ENCODE measurements at regions not wholly inside any gene's neighbourhood (a gene's known extent, or its start where the extent isn't known, plus 50 kb on each side); places are given as distances from the start of the nearest gene placed in this dataset.

DNA sequence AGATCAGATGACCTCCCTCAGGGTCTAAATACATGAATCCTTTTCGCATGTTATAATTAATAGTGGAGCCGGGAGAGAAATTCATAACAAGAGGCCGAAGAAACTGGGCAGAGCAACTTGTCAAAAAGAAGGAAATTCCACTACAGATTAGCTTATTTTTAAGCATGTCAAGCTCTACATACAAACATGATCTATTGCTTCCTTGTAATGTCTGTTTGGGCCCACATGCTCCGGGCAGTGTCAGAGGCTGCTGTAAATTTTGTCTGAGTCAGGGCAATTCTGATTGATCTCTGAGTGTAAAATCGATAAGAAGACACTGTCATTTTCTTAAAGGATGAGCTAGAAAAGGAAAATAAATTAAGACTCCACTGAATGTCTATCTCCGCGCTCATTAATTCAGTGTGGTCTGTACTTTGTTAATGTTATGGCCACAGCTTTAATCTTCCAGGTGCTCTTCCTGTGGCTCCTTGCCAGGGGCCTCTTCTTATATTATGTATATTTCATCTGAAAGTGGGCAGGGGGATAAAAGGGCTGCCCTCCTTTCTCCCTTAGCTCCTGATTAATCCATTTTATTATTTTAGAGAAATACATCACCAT is 194.1 kb upstream of the SP8 start:
- no peak overlapping the region for H3K4me2 ChIP-seq (ENCODE audit: low read depth, low read length)
- H2AFZ ChIP-seq (ENCODE audit: low read length) = no peak overlapping the region
- no peaks in the 10 kb centered on the region for H3K36me3 ChIP-seq (replicated peaks; ENCODE audit: insufficient read depth, low read length)
- H4K20me1 ChIP-seq (ENCODE audit: insufficient read depth, low read length) = no peaks in the 10 kb centered on the region
- H3K79me2 ChIP-seq (ENCODE audit: low read length) = no peaks in the 10 kb centered on the region
- H3K27ac ChIP-seq (ENCODE audit: low read length) = no peak overlapping the region
- no peak overlapping the region for H3K4me3 ChIP-seq (ENCODE audit: low read length)
- no peaks in the 10 kb centered on the region for H3K9me2 ChIP-seq (replicated peaks; ENCODE audit: insufficient read depth, low read length)
- no peak for DNase-seq
- H3K9me3 ChIP-seq (replicated peaks; ENCODE audit: insufficient read depth, low read length) = no peaks in the 10 kb centered on the region
- H3F3A ChIP-seq (ENCODE audit: insufficient read depth, low read length) = no peaks in the 10 kb centered on the region
- TF ChIP-seq EZH2phosphoT487 (IDR thresholded peaks at IDR 0.05; ENCODE audit: low read length) = no peak
- TF ChIP-seq, protein P1, sequence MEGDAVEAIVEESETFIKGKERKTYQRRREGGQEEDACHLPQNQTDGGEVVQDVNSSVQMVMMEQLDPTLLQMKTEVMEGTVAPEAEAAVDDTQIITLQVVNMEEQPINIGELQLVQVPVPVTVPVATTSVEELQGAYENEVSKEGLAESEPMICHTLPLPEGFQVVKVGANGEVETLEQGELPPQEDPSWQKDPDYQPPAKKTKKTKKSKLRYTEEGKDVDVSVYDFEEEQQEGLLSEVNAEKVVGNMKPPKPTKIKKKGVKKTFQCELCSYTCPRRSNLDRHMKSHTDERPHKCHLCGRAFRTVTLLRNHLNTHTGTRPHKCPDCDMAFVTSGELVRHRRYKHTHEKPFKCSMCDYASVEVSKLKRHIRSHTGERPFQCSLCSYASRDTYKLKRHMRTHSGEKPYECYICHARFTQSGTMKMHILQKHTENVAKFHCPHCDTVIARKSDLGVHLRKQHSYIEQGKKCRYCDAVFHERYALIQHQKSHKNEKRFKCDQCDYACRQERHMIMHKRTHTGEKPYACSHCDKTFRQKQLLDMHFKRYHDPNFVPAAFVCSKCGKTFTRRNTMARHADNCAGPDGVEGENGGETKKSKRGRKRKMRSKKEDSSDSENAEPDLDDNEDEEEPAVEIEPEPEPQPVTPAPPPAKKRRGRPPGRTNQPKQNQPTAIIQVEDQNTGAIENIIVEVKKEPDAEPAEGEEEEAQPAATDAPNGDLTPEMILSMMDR (IDR thresholded peaks at IDR 0.05; ENCODE audit: low read length) = no peak
- H3K4me1 ChIP-seq (ENCODE audit: low read length) = no peaks in the 10 kb centered on the region
- H3K27me3 ChIP-seq (replicated peaks; ENCODE audit: insufficient read depth, low read length) = no peaks in the 10 kb centered on the region
- no peak overlapping the region for H3K9ac ChIP-seq (ENCODE audit: low read length)

DNA sequence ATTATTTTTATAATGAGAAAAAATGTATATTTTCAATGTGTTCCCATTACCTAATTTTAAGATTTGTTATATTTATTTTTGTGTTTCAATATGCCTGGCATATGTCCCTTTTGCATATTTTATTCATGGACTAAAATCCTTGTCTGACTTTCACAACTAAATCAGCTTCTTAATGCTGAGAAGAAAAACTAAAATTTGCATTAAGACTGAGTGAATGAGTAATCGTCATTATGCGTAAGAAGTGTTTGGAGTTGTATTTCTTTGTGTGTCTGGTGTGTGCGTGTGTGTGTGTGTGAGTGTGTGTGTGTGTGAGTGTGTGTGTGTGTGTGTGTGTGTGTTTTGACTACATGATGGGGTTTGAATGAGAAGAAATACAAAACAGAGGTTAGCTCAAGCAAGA is 201.7 kb upstream of the SP8 start:
- Histone ChIP-seq H3K9me3 (replicated peaks; ENCODE audit: insufficient read depth, low read length) (no peaks in the 10 kb centered on the region), H3K4me2 (ENCODE audit: low read depth, low read length) (no peak overlapping the region), H3K9ac (ENCODE audit: low read length) (no peak overlapping the region), H3K4me1 (ENCODE audit: low read length) (no peaks in the 10 kb centered on the region), H3K36me3 (replicated peaks; ENCODE audit: insufficient read depth, low read length) (no peaks in the 10 kb centered on the region), H3K9me2 (replicated peaks; ENCODE audit: insufficient read depth, low read length) (no peaks in the 10 kb centered on the region), H3F3A (ENCODE audit: insufficient read depth, low read length) (no peaks in the 10 kb centered on the region), H2AFZ (ENCODE audit: low read length) (no peak overlapping the region), H3K27me3 (replicated peaks; ENCODE audit: insufficient read depth, low read length) (no peaks in the 10 kb centered on the region), H3K27ac (ENCODE audit: low read length) (no peak overlapping the region), H3K4me3 (ENCODE audit: low read length) (no peak overlapping the region), H3K79me2 (ENCODE audit: low read length) (no peaks in the 10 kb centered on the region), H4K20me1 (ENCODE audit: insufficient read depth, low read length) (no peaks in the 10 kb centered on the region)
- no peak for DNase-seq
- TF ChIP-seq EZH2phosphoT487 (IDR thresholded peaks at IDR 0.05; ENCODE audit: low read length) = no peak
- no peak for TF ChIP-seq EZH2 (optimal IDR thresholded peaks at IDR 0.05; ENCODE audit: low read depth, low read length)
- TF ChIP-seq, protein P1 (IDR thresholded peaks at IDR 0.05; ENCODE audit: low read length) = no peak

DNA sequence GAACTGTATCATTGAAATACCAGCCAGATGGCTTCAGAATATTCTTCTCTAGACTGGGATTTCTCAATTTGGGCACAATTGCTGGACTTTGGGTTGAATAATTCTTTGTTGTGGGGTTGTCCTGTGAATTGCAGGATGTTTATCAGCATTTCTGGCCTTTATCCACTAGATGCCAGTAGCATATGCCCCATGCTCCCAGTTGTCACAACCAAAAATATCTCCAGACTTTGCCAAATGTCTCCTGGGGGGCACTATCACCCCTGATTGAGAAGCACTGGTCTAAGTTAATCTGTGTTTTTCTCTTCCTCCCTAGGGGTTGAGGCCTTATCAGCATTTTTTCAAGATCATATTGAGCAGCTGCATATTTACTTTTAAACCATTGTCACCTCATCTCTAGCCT is 204.9 kb upstream of the SP8 start:
- no peak overlapping the region for H2AFZ ChIP-seq (ENCODE audit: low read length)
- no peaks in the 10 kb centered on the region for H3K4me1 ChIP-seq (ENCODE audit: low read length)
- no peak overlapping the region for H3K4me2 ChIP-seq (ENCODE audit: low read depth, low read length)
- H3K27me3 ChIP-seq (replicated peaks; ENCODE audit: insufficient read depth, low read length) = no peaks in the 10 kb centered on the region
- no peak for DNase-seq
- H3K9ac ChIP-seq (ENCODE audit: low read length) = no peak overlapping the region
- H3K36me3 ChIP-seq (replicated peaks; ENCODE audit: insufficient read depth, low read length) = no peaks in the 10 kb centered on the region
- H3K9me3 ChIP-seq (replicated peaks; ENCODE audit: insufficient read depth, low read length) = no peaks in the 10 kb centered on the region
- TF ChIP-seq, protein P1 (IDR thresholded peaks at IDR 0.05; ENCODE audit: low read length) = no peak
- TF ChIP-seq EZH2phosphoT487 (IDR thresholded peaks at IDR 0.05; ENCODE audit: low read length) = no peak
- no peak for TF ChIP-seq EZH2 (optimal IDR thresholded peaks at IDR 0.05; ENCODE audit: low read depth, low read length)
- no peaks in the 10 kb centered on the region for H4K20me1 ChIP-seq (ENCODE audit: insufficient read depth, low read length)
- H3K4me3 ChIP-seq (ENCODE audit: low read length) = no peak overlapping the region
- H3F3A ChIP-seq (ENCODE audit: insufficient read depth, low read length) = no peaks in the 10 kb centered on the region
- H3K27ac ChIP-seq (ENCODE audit: low read length) = no peak overlapping the region
- no peaks in the 10 kb centered on the region for H3K79me2 ChIP-seq (ENCODE audit: low read length)
- no peaks in the 10 kb centered on the region for H3K9me2 ChIP-seq (replicated peaks; ENCODE audit: insufficient read depth, low read length)

Data from MM.1S (cell line).